NB4 (cell line): ENCODE measurements at regions not wholly inside any gene's neighbourhood (a gene's known extent, or its start where the extent isn't known, plus 50 kb on each side); places are given as distances from the start of the nearest gene placed in this dataset.

Source experiments
- CTCF ChIP-seq: IDR thresholded peaks from one replicate; pipeline ENCODE4 v1.5.1; 2012; ENCODE audit warnings: low read depth, low read length
- MYC ChIP-seq: IDR thresholded peaks from 2 replicates; pipeline ENCODE4 v1.6.1; 2011; ENCODE audit warnings: low read depth, low read length

GRCh38 chr9:105144841-105145240 lies 99.6 kb upstream of the SLC44A1 start:
- no peak for TF ChIP-seq MYC
- TF ChIP-seq CTCF: no peak
